Stimulated activated naive CD8-positive, alpha-beta T cell treated with anti-CD3 and anti-CD28 coated beads, Interleukin-15, Interleukin-2, amounts not matched to agents 100 U/mL and 50 U/mL, for 24 hours (primary cell): ENCODE measurements at regions not wholly inside any gene's neighbourhood (a gene's known extent, or its start where the extent isn't known, plus 50 kb on each side); places are given as distances from the start of the nearest gene placed in this dataset.

Experiments
- ATAC-seq: fragments of 150-1000 bp; cut with Tn5 transposase; one replicate; pipeline ENCODE4 v1.10.0; 2021
- DNase-seq: peaks from one replicate; pipeline ENCODE4 v3.0.0; 2021

DNA sequence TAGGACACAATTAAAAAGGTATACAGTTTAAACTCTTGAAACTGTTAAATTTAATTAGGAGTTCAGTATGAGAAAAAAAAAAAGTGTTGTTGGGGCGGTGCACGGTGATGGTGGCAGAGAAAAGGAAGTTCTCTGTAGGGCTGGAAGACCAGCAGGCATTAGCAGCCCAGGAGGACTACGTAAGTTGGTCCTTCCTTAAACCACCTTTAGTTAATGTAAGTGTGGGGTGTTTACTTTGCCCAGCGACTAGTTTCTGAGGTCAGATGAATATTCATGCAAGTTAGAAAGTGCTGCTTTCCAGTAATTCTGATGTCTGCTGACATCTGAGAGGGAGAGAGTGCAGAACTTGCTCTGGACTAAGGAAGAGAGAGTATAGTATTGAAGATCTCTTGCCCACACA lies 54.9 kb downstream of the NKX2-1 start:
- DNase-seq: no peak
- no peak for ATAC-seq

DNA sequence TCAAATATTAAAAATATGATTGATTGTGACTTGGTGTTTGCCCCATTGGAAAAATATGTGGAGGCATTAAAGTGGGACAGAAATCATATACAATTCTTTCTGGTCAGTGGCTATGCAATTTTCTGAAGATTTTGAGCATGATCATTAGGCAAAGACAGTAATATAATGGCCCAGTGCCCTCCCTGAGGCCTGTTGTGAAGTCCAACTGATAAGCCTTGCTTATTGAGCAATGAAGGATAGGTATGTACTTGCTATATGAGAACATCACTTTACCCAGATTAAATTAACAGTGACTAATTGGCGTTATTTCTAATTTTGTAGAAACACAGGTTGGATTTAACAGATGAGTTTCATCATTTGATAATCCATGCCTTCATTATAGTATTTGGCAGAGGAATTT lies 57.1 kb downstream of the NKX2-1 start:
- DNase-seq (no peak), ATAC-seq (no peak)

GRCh38 chr14:36455241-36455627 lies 64.8 kb downstream of the NKX2-1 start:
- ATAC-seq: no peak
- DNase-seq: no peak

- no peak for ATAC-seq
- DNase-seq: no peak
Observed at GRCh38 chr14:36454599-36455240, 65.3 kb downstream of the NKX2-1 start.

GRCh38 chr14:36452860-36453259 lies 67.2 kb downstream of the NKX2-1 start:
- DNase-seq (no peak), ATAC-seq (no peak)

- no peak for ATAC-seq
Observed at GRCh38 chr14:36451310-36452065, 68.5 kb downstream of the NKX2-1 start.

GRCh38 chr14:36450550-36450949 lies 69.5 kb downstream of the NKX2-1 start:
- no peak for DNase-seq
- ATAC-seq: no peak

More at GRCh38 chr14:36451310-36452065, 68.5 kb downstream of the NKX2-1 start:
- no peak for DNase-seq

GRCh38 chr14:36449903-36450302 lies 70.1 kb downstream of the NKX2-1 start:
- ATAC-seq (no peak), DNase-seq (no peak)

- DNase-seq (no peak), ATAC-seq (no peak)
Observed at GRCh38 chr14:36443374-36443773, 76.7 kb downstream of the NKX2-1 start.

DNA sequence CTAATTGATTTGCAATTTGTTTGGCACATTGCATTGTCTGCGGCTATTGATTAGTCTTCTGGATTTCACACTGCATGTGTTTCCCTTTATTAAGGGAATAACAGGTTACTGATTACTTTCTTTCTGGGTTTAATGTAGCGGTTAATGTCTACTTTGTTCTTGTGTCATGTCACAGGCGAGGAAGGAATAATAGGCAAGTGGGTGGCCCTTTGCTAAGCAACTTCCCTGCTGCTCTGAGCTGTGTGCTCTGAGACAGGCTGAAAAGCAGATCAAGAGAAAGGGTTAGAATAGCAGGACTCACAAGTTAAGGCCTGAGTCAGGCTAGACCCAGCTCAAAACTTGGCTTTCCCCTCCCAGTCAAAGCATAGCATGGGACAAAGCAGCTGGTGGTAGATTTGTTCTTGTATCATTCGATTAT lies 77.2 kb downstream of the NKX2-1 start:
- DNase-seq: no peak
- no peak for ATAC-seq

DNA sequence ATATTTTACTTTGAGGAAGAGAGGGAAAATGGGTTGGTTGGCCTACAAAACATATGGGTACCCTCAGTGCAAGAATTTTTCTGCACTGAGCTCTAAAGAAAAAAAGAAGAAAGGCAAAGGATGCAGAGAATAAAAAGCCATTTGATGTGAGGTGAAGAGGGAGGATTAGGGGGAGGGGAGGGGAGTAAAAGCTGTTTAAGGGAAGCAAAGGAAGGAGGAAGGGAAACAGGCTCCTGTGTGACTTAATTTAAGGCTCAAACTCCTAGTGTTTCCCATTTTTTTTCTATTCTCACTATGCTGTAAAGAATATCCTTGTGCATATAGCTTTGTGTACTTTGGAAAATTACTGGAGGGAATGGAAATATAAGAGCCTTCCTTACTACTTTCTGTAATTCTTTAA lies 78.7 kb downstream of the NKX2-1 start:
- DNase-seq (no peak), ATAC-seq (no peak)

DNA sequence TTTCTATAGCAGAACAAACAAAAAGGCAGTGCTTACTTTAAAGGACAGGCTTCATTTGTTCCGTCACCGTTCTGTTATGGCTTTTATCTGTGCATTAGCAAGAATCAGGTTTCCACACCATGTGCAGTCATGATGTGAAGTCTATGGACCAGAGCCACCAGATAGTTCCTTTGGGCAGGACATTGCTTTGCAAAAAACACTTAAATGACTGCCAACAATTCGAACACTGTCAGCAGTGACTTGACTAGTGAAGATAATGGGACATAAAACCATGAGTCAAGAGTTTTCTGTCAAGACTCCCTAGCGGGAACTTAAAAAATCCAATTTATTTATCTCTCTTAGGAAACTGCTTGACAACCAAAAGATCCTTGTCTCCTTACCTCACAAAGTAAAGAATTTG lies 80.3 kb downstream of the NKX2-1 start:
- DNase-seq (no peak), ATAC-seq (no peak)

- DNase-seq (no peak), ATAC-seq (no peak)
Observed at GRCh38 chr14:36438883-36439282, 81.1 kb downstream of the NKX2-1 start.

DNA sequence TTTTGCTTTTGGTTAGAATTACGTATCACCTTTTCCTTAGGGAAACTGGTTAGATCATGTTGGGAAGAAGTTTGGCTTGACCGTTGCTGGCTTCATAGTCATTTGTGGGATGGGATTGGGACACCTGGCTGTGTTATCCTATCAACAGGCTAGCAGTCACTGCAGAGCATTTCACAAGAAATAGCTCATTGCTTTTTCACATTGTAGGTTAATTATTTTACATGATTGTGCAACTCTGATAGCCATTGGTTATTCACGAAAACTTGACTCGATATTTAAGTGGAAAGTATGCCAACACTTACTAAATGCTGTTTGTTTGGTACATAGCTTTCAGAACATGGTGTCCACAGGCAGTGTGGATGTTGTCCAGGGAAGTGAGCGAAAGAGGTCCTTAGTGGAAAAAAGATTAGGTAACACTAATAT lies 89.4 kb downstream of the NKX2-1 start:
- ATAC-seq (no peak), DNase-seq (no peak)

- no peak for ATAC-seq
- DNase-seq: no peak
Observed at GRCh38 chr14:36430169-36430568, 89.9 kb downstream of the NKX2-1 start.

GRCh38 chr14:36429692-36430091 lies 90.3 kb downstream of the NKX2-1 start:
- ATAC-seq (no peak), DNase-seq (no peak)

DNA sequence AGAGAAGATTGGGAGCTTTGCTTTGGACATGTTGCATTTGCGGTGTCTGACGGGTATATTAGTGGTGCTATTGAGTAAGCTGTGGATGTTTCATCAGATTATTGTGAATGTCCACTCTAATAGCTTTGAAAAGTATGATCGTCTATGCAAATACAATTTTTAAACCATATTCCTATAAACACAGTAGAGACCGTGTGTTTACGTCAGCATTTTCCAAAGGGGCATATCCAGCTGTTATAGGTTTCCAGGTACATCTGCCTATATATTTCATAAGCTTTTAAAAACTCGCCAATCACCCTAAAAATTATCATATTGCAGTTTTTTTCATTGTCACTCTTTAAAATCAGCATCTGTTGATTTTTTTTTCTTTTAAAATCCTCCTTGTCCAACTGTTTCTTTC lies 91.7 kb downstream of the NKX2-1 start:
- DNase-seq (no peak), ATAC-seq (no peak)

DNA sequence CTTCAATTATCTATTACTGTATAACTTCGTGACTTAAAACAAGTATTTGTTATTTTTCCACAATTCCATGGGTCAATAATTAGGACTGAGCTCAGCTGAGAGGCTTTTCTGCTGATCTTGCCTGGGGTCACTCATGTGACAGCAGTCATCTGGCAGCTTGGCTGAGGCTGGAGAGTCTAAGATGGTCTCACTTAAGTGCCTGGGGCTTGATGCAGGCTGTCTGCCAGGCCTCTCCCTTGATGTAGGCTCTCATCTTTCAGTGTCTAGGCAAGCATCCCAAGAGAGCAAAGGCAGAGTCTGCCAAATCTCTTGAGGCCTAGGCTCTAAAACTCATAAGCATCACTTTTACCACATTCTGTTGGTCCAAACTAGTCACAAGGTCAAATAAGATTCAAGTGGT lies 93.2 kb downstream of the NKX2-1 start:
- ATAC-seq (no peak), DNase-seq (no peak)

- ATAC-seq (no peak), DNase-seq (no peak)
Observed at GRCh38 chr14:36426113-36426512, 93.9 kb downstream of the NKX2-1 start.

DNA sequence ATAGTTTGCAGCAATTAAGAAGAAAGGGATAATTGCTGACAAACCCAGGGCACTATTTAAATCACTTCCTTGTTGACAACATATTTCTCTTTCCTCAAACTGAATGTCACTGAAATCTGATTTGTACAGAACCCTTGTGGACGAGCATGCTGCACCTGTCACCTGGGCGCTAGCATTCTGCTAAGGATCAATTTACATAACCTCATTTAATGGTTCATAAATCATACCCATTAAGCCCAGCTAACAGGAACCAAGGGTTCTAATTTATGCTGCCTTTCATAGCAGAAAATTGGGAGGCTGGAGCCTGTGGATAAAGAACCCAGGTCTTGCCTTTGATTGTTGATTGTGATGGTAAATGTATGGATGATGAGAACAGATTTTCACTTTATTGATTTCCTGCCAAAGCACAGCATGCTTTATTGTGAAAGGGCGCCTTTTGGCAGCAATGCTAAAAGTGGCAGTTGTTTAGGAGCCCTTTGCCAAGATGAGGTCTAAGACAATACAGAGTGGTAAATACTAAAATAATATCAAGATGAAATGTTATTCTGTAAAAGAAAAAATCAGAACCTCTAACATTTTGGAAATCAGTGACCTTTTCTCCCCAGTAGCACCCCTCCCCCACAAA lies 95.4 kb downstream of the NKX2-1 start:
- no peak for ATAC-seq
- DNase-seq: no peak

DNA sequence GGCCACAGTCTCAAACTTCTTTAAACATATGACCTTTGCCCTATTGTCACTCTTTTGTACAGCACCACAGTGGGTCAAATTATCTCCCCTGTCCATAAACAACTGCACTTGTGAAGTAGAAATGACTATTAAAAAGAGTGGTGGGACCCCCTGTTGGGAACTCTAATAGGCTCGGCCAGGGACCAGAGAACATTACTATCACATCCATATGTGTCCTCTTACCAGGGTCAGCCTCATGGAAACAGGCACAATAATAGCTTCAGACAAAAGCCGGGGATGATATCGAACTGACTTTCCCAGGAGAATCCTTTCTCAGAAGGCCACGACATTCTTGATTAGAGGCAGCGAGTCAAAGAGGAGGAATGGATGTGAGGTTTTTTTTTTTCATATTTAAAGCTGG lies 96.6 kb downstream of the NKX2-1 start:
- no peak for DNase-seq
- ATAC-seq: no peak

DNA sequence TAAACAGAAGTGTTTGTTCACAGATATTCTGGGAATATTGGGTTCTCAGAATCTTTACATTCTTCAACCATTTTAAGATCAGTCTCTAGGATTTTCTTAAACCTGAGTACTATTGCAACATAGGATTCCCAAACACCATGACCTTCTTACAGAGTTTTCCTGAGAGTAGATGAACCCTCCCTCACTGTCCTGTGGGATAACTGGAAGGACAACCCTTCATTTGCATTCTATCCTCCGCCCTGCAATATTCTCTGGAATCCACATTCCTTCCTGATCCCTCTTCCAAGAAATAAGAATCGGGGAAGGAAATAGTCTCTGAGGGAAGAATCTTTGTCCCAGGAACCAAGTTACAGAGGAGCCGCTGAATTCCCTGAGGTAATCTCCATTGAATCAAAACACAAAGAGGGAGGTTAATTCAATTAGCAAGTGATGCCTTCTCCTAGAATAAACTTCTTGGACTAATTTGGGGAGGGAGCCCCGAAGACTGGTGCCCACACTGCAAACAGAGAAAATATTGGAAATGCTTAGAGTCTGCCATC lies 99.8 kb upstream of the MBIP start:
- no peak for ATAC-seq

GRCh38 chr14:36418937-36419336 lies 98.5 kb upstream of the MBIP start:
- DNase-seq (no peak), ATAC-seq (no peak)

More for the DNA sequence above, 99.8 kb upstream of the MBIP start:
- DNase-seq: no peak
